Heart left ventricle (tissue), 16 donors: ENCODE measurements at regions not wholly inside any gene's neighbourhood (a gene's known extent, or its start where the extent isn't known, plus 50 kb on each side); places are given as distances from the start of the nearest gene placed in this dataset.

Experiments
- ATAC-seq, 4 donors: fragments of 200-7000 bp; cut with Tn5 transposase; one replicate each; pipeline ENCODE4 v1.9.1; 2020 to 2022; ENCODE audit warnings: moderate library complexity in 4 of 4, mild to moderate bottlenecking in 3 of 4, moderate number of reproducible peaks in 1 of 4
- DNase-seq, 5 donors: peaks; one replicate each; pipeline ENCODE4 v3.0.0-alpha.2; 2020
- H3K27ac ChIP-seq, 12 donors: fragments of 200-600 bp; sonication (generic) in 4 of 12; one replicate each; pipeline versions ENCODE4 v1.5.0 to v1.8.0; 2016 to 2022; ENCODE audit warnings: mild to moderate bottlenecking in 2 of 12
- H3K27me3 ChIP-seq, 9 donors: fragments of 200-600 bp; sonication (generic) in 2 of 9; one replicate each; pipeline versions ENCODE4 v1.5.1 to v1.8.0; 2016 to 2022; ENCODE audit warnings: mild to moderate bottlenecking in 3 of 9
- H3K36me3 ChIP-seq, 9 donors: fragments of 200-600 bp; sonication (generic) in 2 of 9; one replicate each; pipeline versions ENCODE4 v1.5.0 to v1.8.0; 2018 to 2022; ENCODE audit warnings: mild to moderate bottlenecking in 2 of 9
- H3K4me1 ChIP-seq, 12 donors: fragments of 200-600 bp; sonication (generic) in 4 of 12; one replicate each; pipeline versions ENCODE4 v1.5.0 to v1.8.0; 2016 to 2022; ENCODE audit warnings: mild to moderate bottlenecking in 3 of 12
- H3K4me3 ChIP-seq, 12 donors: fragments of 200-600 bp; sonication (generic) in 4 of 12; one replicate each; pipeline versions ENCODE4 v1.5.0 to v1.8.0; 2017 to 2022; ENCODE audit warnings: mild to moderate bottlenecking in 9 of 12, moderate library complexity in 4 of 12
- H3K9me3 ChIP-seq, 12 donors: fragments of 200-600 bp; sonication (generic) in 4 of 12; one replicate each; pipeline versions ENCODE4 v1.5.0 to v1.8.0; 2016 to 2022; ENCODE audit warnings: mild to moderate bottlenecking in 1 of 12
- CTCF ChIP-seq, 12 donors: fragments of 200-600 bp; sonication (generic) in 4 of 12; IDR thresholded peaks; one replicate each; pipeline versions ENCODE4 v1.5.0 to v1.8.0; 2018 to 2022; ENCODE audit warnings: antibody characterized with exemption in 12 of 12, mild to moderate bottlenecking in 5 of 12
- POLR2A ChIP-seq, 2 donors: fragments of 450-650 bp; IDR thresholded peaks; one replicate each; pipeline ENCODE4 v1.6.1; 2017; ENCODE audit warnings: antibody characterized with exemption in 2 of 2, mild to moderate bottlenecking in 2 of 2, moderate library complexity in 2 of 2
- WGBS, 4 donors: extraction: QIAGEN DNeasy Blood & Tissue Kit in 2 of 4; methylation state at CpG; one replicate each; pipeline versions ENCODE4 v1.1.5 to v1.1.7; 2013 to 2018; 5-methylcytosine and 5-hydroxymethylcytosine counted together
- intact Hi-C, 10 donors: fragments of 100-400 bp; cut with DNase I; formaldehyde crosslinking; loops; one replicate each; pipeline versions ENCODE4 v1.11.1 to v1.14.2; 2022
- donor health status: ischemic (EF 13 %, LVEDD 7.1; RV severe dilation, severe dysfunction).
- donor health status: healthy with polysubstance abuse.
- donor health status: DM: no; HTN: yes; CAD: no.
- donor health status: DM: no; HTN: no; CAD: no.
- donor health status: ischemic (EF 25% LVEDD 6.9; RV normal size, moderate dysfunction).
- donor health status: ischemic (EF 25% LVEDD 5.7; RV mildly dilated, moderate dysfunction).
- donor health status: healthy.
- donor health status: DM: yes; HTN: yes; CAD: no.
- donor health status: ischemic (EF 35%, LVEDD 5.7; RV mildly dilated, moderate dysfunction).
- donor health status: nonischemic (EF 11% LVEDD 7.7; RV severe dilation, severe dysfunction).
- donor health status: DM: yes; HTN: yes; CAD: no.
- donor health status: PGD.
- donor health status: ischemic (EF 29% LVEDD 5.4; RV normal size, mild dysfunction).
- donor health status: nonischemic (EF 23%, LVEDD 6.1; RV moderate dilation, normal function).

- H3K27ac ChIP-seq: peak overlapping the region in 10 of 12 donors; percentile 38 to 81 (median 68)
- peak; percentile 56 to 66 (median 61) for ATAC-seq
- H3K9me3 ChIP-seq: no peaks in the 10 kb centered on the region
- H3K36me3 ChIP-seq: no peaks in the 10 kb centered on the region
- no peak for TF ChIP-seq CTCF (IDR thresholded peaks at IDR 0.05)
- no peak for TF ChIP-seq POLR2A (IDR thresholded peaks at IDR 0.05)
- no peak overlapping the region for H3K4me3 ChIP-seq
- 48 to 66% (median 53%) methylated on average over 2 of the region's 2 CpGs for WGBS, 4 donors
- intact Hi-C loops: loop anchor here in 1 of 10 donors (10.0 kb wide), 1 partner anchor 82 kb away; the partner anchor contains the start of gene CNKSR3
- peak in 3 of 5 donors; percentile 42 to 74 (median 44) for DNase-seq
- peaks cover 0 to 33% (median 8%) of the 10 kb centered on the region in 12 donors for H3K4me1 ChIP-seq
- no peaks in the 10 kb centered on the region for H3K27me3 ChIP-seq
Observed at GRCh38 chr6:154596701-154597100, 86.2 kb upstream of the CNKSR3 start.

- Histone ChIP-seq H3K9me3 (no peaks in the 10 kb centered on the region), H3K4me1 (peaks cover 0 to 23% (median 6%) of the 10 kb centered on the region in 12 donors), H3K36me3 (no peaks in the 10 kb centered on the region), H3K4me3 (no peak overlapping the region), H3K27ac (no peak overlapping the region), H3K27me3 (no peaks in the 10 kb centered on the region)
- DNase-seq (no peak), ATAC-seq (no peak)
- intact Hi-C loops: loop anchor here in 1 of 10 donors (10.0 kb wide), 1 partner anchor 84 kb away; the partner anchor contains the start of gene CNKSR3
- no peak for TF ChIP-seq CTCF (IDR thresholded peaks at IDR 0.05)
- 86 to 91% (median 89%) methylated on average over 6 of the region's 6 CpGs for WGBS, 4 donors
Observed at GRCh38 chr6:154598399-154598798, 87.9 kb upstream of the CNKSR3 start.

GRCh38 chr6:154602296-154602695 is 91.8 kb upstream of the CNKSR3 start:
- intact Hi-C loops: no loop called here
- Histone ChIP-seq H3K4me3 (no peak overlapping the region), H3K9me3 (no peaks in the 10 kb centered on the region), H3K36me3 (no peaks in the 10 kb centered on the region), H3K27ac (no peak overlapping the region), H3K4me1 (peaks cover 0 to 5% (median 0%) of the 10 kb centered on the region in 12 donors), H3K27me3 (no peaks in the 10 kb centered on the region)
- TF ChIP-seq CTCF (IDR thresholded peaks at IDR 0.05) (no peak), POLR2A (IDR thresholded peaks at IDR 0.05) (no peak)
- ATAC-seq (no peak), DNase-seq (no peak)
- WGBS, 4 donors: 71 to 82% (median 77%) methylated on average over 5 of the region's 5 CpGs

- intact Hi-C loops: no loop called here
- TF ChIP-seq CTCF (IDR thresholded peaks at IDR 0.05) (no peak), POLR2A (IDR thresholded peaks at IDR 0.05) (no peak)
- Histone ChIP-seq H3K4me1 (peaks cover 0 to 1% (median 0%) of the 10 kb centered on the region in 12 donors), H3K27ac (no peak overlapping the region), H3K4me3 (no peak overlapping the region), H3K9me3 (no peaks in the 10 kb centered on the region), H3K36me3 (no peaks in the 10 kb centered on the region), H3K27me3 (no peaks in the 10 kb centered on the region)
- ATAC-seq (no peak), DNase-seq (no peak)
- 64 to 77% (median 71%) methylated on average over 2 of the region's 2 CpGs for WGBS, 4 donors
Observed at GRCh38 chr6:154602708-154603107, 92.2 kb upstream of the CNKSR3 start.
